Ishikawa (cell line): ENCODE measurements at regions not wholly inside any gene's neighbourhood (a gene's known extent, or its start where the extent isn't known, plus 50 kb on each side); places are given as distances from the start of the nearest gene placed in this dataset.

Experiments used
- EP300 ChIP-seq: IDR thresholded peaks from 2 replicates; pipeline ENCODE4 v1.6.1; 2012; ENCODE audit warnings: borderline replicate concordance
- TAF1 ChIP-seq: IDR thresholded peaks from 2 replicates; pipeline ENCODE4 v1.6.1; 2012; ENCODE audit warnings: low read depth, mild to moderate bottlenecking
- TF ChIP-seq, protein P1 (sequence below): IDR thresholded peaks from 2 replicates; pipeline ENCODE4 v1.6.1; 2012

DNA sequence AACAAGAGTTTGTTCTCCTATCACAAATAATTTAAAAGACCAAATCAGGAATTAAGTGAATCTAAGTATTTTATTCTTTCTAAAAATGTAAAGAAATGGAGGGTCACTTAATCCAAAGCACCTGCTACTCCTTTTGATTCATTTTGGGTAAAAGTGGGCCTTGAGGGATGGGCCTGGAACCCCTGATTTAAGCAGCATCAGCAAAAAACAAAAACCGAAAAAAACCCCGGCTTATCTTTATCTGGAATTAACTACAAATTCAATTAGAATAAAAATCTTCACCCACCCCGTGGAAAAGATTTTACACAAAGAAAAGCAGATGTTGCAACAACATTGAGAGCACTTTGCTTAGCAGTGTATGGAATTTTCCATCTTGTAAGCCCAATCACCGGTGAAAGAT lies 1018.2 kb downstream of the MCTP2 start:
- TF ChIP-seq TAF1: no peak
- TF ChIP-seq, protein P1, sequence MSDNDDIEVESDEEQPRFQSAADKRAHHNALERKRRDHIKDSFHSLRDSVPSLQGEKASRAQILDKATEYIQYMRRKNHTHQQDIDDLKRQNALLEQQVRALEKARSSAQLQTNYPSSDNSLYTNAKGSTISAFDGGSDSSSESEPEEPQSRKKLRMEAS: no peak
- TF ChIP-seq EP300: no peak
